Karpas-422 (cell line): ENCODE measurements at regions not wholly inside any gene's neighbourhood (a gene's known extent, or its start where the extent isn't known, plus 50 kb on each side); places are given as distances from the start of the nearest gene placed in this dataset.

ENCODE experiments used
- DNase-seq: peaks from one replicate; pipeline ENCODE4 v3.0.0-alpha.2; 2015
- H2AFZ ChIP-seq: fragments of 200-600 bp; sonication (generic); 2 replicates; pipeline ENCODE4 v1.6.1; 2014; ENCODE audit warnings: antibody characterized with exemption, low read length, mixed read lengths
- H3K27ac ChIP-seq: fragments of 200-600 bp; sonication (generic); 2 replicates; pipeline ENCODE4 v1.5.1; 2014; ENCODE audit warnings: mild to moderate bottlenecking, low read length, moderate library complexity
- H3K27me3 ChIP-seq: fragments of 200-600 bp; sonication (generic); 2 replicates; pipeline ENCODE4 v1.6.1; 2014; ENCODE audit warnings: low read length, mixed read lengths
- H3K36me3 ChIP-seq: fragments of 200-600 bp; sonication (generic); 2 replicates; pipeline ENCODE4 v1.6.1; 2014; ENCODE audit warnings: low read length, mixed read lengths; ENCODE audit not compliant: insufficient read depth
- H3K4me1 ChIP-seq: fragments of 200-600 bp; sonication (generic); 2 replicates; pipeline ENCODE4 v1.6.1; 2014; ENCODE audit warnings: mild to moderate bottlenecking, low read length, mixed read lengths
- H3K4me2 ChIP-seq: fragments of 200-600 bp; sonication (generic); 2 replicates; pipeline ENCODE4 v1.6.1; 2014; ENCODE audit warnings: low read length, low read depth, mild to moderate bottlenecking; ENCODE audit not compliant: poor library complexity, severe bottlenecking
- H3K4me3 ChIP-seq: fragments of 200-600 bp; sonication (generic); 2 replicates; pipeline ENCODE4 v1.5.1; 2014; ENCODE audit warnings: mild to moderate bottlenecking, antibody characterized with exemption, low read length, mixed read lengths
- H3K79me2 ChIP-seq: fragments of 200-600 bp; sonication (generic); 2 replicates; pipeline ENCODE4 v1.6.1; 2014; ENCODE audit warnings: mild to moderate bottlenecking, low read length, mixed read lengths
- H3K9ac ChIP-seq: fragments of 200-600 bp; sonication (generic); 2 replicates; pipeline ENCODE4 v1.6.0; 2014; ENCODE audit warnings: low read length
- H3K9me2 ChIP-seq: fragments of 200-600 bp; sonication (generic), shearing (Covaris generic); replicated peaks from 2 replicates; pipeline ENCODE4 v1.6.0; 2014; ENCODE audit warnings: mild to moderate bottlenecking, low read length, moderate library complexity; ENCODE audit not compliant: insufficient read depth
- H3K9me3 ChIP-seq: fragments of 300-700, 200-600 bp; sonication (generic); 2 replicates; pipeline ENCODE4 v1.6.1; 2014; ENCODE audit warnings: low read length, mixed read lengths
- H4K20me1 ChIP-seq: fragments of 200-600 bp; sonication (generic); 2 replicates; pipeline ENCODE4 v1.6.1; 2014; ENCODE audit warnings: mild to moderate bottlenecking, antibody characterized with exemption, low read length, low read depth; ENCODE audit not compliant: insufficient read depth

DNA sequence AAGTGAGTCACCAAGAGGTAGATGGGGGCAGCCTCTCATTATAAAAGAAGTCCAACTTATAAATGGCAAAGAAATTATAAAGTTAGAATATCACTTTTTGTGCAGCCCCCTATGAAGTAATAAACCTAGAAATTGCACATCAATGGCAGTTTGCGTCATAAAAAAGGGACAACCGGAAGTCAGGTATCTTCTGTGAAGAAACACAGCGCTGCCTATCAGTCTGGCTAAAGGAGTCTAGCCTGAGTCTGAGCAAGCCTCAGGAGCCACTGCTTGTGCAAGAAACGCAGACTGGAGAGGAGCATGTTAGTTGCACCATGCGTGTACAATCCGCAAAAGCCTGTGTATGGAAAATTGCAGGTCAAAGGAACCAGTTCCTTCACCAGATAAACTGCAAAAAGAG is 178.4 kb downstream of the ARRDC4 start:
- Histone ChIP-seq H3K4me3 (no peak overlapping the region), H3K27ac (no peak overlapping the region), H2AFZ (no peak overlapping the region), H3K9me3 (peaks cover 9% of the 10 kb centered on the region; the same call in 1 of the 2 replicates), H3K9me2 (no peaks in the 10 kb centered on the region), H3K4me2 (no peak overlapping the region), H3K9ac (no peak overlapping the region), H3K36me3 (no peaks in the 10 kb centered on the region), H3K79me2 (no peaks in the 10 kb centered on the region), H3K27me3 (no peaks in the 10 kb centered on the region), H3K4me1 (no peaks in the 10 kb centered on the region), H4K20me1 (no peaks in the 10 kb centered on the region)
- DNase-seq: no peak

GRCh38 chr15:98139337-98139736 is 178.8 kb downstream of the ARRDC4 start:
- H3K9ac ChIP-seq: no peak overlapping the region
- H3K4me2 ChIP-seq: no peak overlapping the region
- H3K79me2 ChIP-seq: no peaks in the 10 kb centered on the region
- H3K36me3 ChIP-seq: no peaks in the 10 kb centered on the region
- H3K27ac ChIP-seq: no peak overlapping the region
- H4K20me1 ChIP-seq: no peaks in the 10 kb centered on the region
- H3K4me1 ChIP-seq: no peaks in the 10 kb centered on the region
- peaks cover 9% of the 10 kb centered on the region; the same call in 1 of the 2 replicates for H3K9me3 ChIP-seq
- H3K4me3 ChIP-seq: no peak overlapping the region
- DNase-seq: peak; percentile 29
- no peaks in the 10 kb centered on the region for H3K9me2 ChIP-seq
- no peaks in the 10 kb centered on the region for H3K27me3 ChIP-seq
- H2AFZ ChIP-seq: no peak overlapping the region

DNA sequence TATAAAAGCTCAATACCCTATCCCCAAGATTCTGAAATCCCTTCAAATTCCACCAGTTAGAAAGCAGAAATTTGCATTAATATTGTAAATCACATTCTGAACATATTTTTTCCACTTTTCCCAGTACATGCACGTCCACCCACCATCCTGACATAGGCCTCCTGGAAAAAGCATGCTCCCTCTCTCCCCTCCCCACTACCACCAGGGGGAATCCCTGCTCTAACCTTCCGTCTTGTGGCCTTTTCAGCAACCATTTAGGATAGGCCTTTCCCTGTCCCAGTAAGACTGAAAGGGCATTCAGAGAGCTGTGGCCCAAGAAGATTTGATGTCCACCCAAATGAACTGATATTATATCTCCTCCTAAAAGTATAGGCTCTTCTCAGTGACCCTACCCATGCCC is 182.1 kb downstream of the ARRDC4 start:
- Histone ChIP-seq H4K20me1 (no peaks in the 10 kb centered on the region), H3K4me3 (no peak overlapping the region), H3K9me2 (no peaks in the 10 kb centered on the region), H3K27ac (no peak overlapping the region), H3K9me3 (peaks cover 9% of the 10 kb centered on the region; the same call in 1 of the 2 replicates), H3K79me2 (no peaks in the 10 kb centered on the region), H3K9ac (no peak overlapping the region), H2AFZ (no peak overlapping the region), H3K27me3 (no peaks in the 10 kb centered on the region), H3K4me1 (peaks cover 5% of the 10 kb centered on the region), H3K36me3 (no peaks in the 10 kb centered on the region), H3K4me2 (no peak overlapping the region)
- DNase-seq: peak; percentile 35

DNA sequence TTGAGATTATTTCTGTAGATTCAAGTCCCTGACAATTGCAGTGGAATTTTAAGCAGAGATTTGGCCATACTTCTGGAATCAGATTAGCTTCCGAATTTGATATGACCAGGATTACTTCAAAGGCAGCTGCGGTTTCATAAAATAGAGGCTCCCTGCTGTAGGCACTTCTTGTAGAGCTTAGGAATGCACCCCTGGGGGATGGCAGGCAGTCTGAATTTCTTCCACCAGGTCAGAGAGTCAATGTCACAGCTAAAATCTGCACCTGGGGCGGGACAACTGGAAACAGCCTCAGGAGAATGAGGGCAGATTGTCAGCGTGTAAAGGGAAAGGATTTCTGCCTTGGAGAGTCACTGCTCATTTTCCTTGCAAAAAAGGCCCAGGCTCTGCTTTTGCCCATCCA is 182.6 kb downstream of the ARRDC4 start:
- DNase-seq: peak; percentile 36

GRCh38 chr15:98144388-98144787 is 183.9 kb downstream of the ARRDC4 start:
- no peaks in the 10 kb centered on the region for H3K36me3 ChIP-seq
- no peak overlapping the region for H2AFZ ChIP-seq
- H3K79me2 ChIP-seq: no peaks in the 10 kb centered on the region
- H3K27me3 ChIP-seq: no peaks in the 10 kb centered on the region
- H3K27ac ChIP-seq: no peak overlapping the region
- H4K20me1 ChIP-seq: no peaks in the 10 kb centered on the region
- H3K4me3 ChIP-seq: no peak overlapping the region
- no peak for DNase-seq
- peaks cover 5% of the 10 kb centered on the region for H3K4me1 ChIP-seq
- H3K9me2 ChIP-seq: no peaks in the 10 kb centered on the region
- no peak overlapping the region for H3K4me2 ChIP-seq
- peaks cover 9% of the 10 kb centered on the region; the same call in 1 of the 2 replicates for H3K9me3 ChIP-seq
- no peak overlapping the region for H3K9ac ChIP-seq

More for the DNA sequence above, 182.6 kb downstream of the ARRDC4 start:
- H3K27ac ChIP-seq: no peak overlapping the region
- no peaks in the 10 kb centered on the region for H3K9me2 ChIP-seq
- no peak overlapping the region for H2AFZ ChIP-seq
- no peaks in the 10 kb centered on the region for H3K36me3 ChIP-seq
- H3K4me1 ChIP-seq: peaks cover 5% of the 10 kb centered on the region
- no peak overlapping the region for H3K4me3 ChIP-seq
- no peak overlapping the region for H3K9ac ChIP-seq
- no peaks in the 10 kb centered on the region for H3K27me3 ChIP-seq
- H3K79me2 ChIP-seq: no peaks in the 10 kb centered on the region
- H3K4me2 ChIP-seq: no peak overlapping the region
- no peaks in the 10 kb centered on the region for H4K20me1 ChIP-seq
- H3K9me3 ChIP-seq: peaks cover 9% of the 10 kb centered on the region; the same call in 1 of the 2 replicates

GRCh38 chr15:98146031-98146820 is 185.7 kb downstream of the ARRDC4 start:
- Histone ChIP-seq H2AFZ (no peak overlapping the region), H3K36me3 (no peaks in the 10 kb centered on the region), H3K27me3 (no peaks in the 10 kb centered on the region), H3K4me1 (peaks cover 10% of the 10 kb centered on the region), H3K79me2 (no peaks in the 10 kb centered on the region), H3K4me3 (no peak overlapping the region), H3K4me2 (no peak overlapping the region), H3K9me2 (no peaks in the 10 kb centered on the region), H3K9me3 (peaks cover 9% of the 10 kb centered on the region; the same call in 1 of the 2 replicates), H4K20me1 (no peaks in the 10 kb centered on the region), H3K9ac (no peak overlapping the region), H3K27ac (no peak overlapping the region)
- no peak for DNase-seq

DNA sequence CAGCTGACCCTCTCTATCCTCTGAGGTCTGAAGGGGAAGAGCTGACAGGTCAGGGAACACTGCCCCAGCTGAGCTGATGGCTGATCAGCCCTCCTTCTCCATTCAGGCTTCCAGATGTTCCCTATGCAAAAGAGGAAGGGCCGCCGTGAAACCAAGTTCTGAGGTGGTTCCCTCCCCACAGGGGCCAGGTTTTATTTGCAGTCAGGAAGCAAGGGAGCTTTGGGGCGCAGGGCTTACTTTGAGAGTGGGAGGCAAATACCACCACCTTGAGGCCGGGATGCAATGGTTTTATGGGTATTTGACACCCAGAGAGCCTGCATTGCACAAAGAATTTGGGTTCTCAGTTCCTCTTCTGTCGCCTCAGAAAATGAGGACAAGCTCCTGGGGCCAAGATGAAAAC is 186.9 kb downstream of the ARRDC4 start:
- H3K4me1 ChIP-seq: peaks cover 10% of the 10 kb centered on the region
- H3K36me3 ChIP-seq: no peaks in the 10 kb centered on the region
- no peaks in the 10 kb centered on the region for H3K9me2 ChIP-seq
- H3K27me3 ChIP-seq: no peaks in the 10 kb centered on the region
- H3K79me2 ChIP-seq: no peaks in the 10 kb centered on the region
- no peak overlapping the region for H3K27ac ChIP-seq
- H3K4me3 ChIP-seq: no peak overlapping the region
- H3K4me2 ChIP-seq: no peak overlapping the region
- no peak overlapping the region for H2AFZ ChIP-seq
- no peak for DNase-seq
- H3K9me3 ChIP-seq: no peaks in the 10 kb centered on the region; the same call in 1 of the 2 replicates
- no peak overlapping the region for H3K9ac ChIP-seq
- H4K20me1 ChIP-seq: no peaks in the 10 kb centered on the region

GRCh38 chr15:98150084-98150483 is 189.6 kb downstream of the ARRDC4 start:
- H3K9me2 ChIP-seq: no peaks in the 10 kb centered on the region
- no peaks in the 10 kb centered on the region for H3K79me2 ChIP-seq
- peaks cover 10% of the 10 kb centered on the region for H3K4me1 ChIP-seq
- DNase-seq: peak; percentile 65
- H3K9me3 ChIP-seq: peaks cover 4% of the 10 kb centered on the region; the same call in 1 of the 2 replicates
- no peak overlapping the region for H3K4me2 ChIP-seq
- H3K27me3 ChIP-seq: no peaks in the 10 kb centered on the region
- no peaks in the 10 kb centered on the region for H3K36me3 ChIP-seq
- H3K4me3 ChIP-seq: no peak overlapping the region
- 0 out of 2 replicates have a peak overlapping the region, but pooled peaks have one; percentile 20 for H3K27ac ChIP-seq
- H3K9ac ChIP-seq: no peak overlapping the region
- no peaks in the 10 kb centered on the region for H4K20me1 ChIP-seq
- no peak overlapping the region for H2AFZ ChIP-seq
